SU-DHL-6 (cell line): ENCODE measurements at regions not wholly inside any gene's neighbourhood (a gene's known extent, or its start where the extent isn't known, plus 50 kb on each side); places are given as distances from the start of the nearest gene placed in this dataset.
"Not testable (repeated sequence)": the region's sequence is repeated elsewhere in the genome, so short reads cannot be mapped to it uniquely, and the experiment has no call there.

Source experiments
- H2AFZ ChIP-seq: fragments of 200-600 bp; sonication (generic); 2 replicates; pipeline ENCODE4 v1.6.1; 2014; ENCODE audit warnings: low read depth, mild to moderate bottlenecking, moderate library complexity, mixed read lengths, antibody characterized with exemption, low read length; ENCODE audit not compliant: severe bottlenecking
- H3F3A ChIP-seq: fragments of 200-600 bp; shearing (Covaris generic); 2 replicates; pipeline ENCODE4 v1.6.0; 2016; ENCODE audit warnings: antibody characterized with exemption, mild to moderate bottlenecking; ENCODE audit not compliant: insufficient read depth
- H3K27ac ChIP-seq: fragments of 200-600 bp; sonication (generic); 2 replicates; pipeline ENCODE4 v1.5.1; 2016; ENCODE audit warnings: low read depth, mild to moderate bottlenecking, low read length, moderate library complexity, mixed read lengths
- H3K27me3 ChIP-seq: fragments of 200-600 bp; sonication (generic), shearing (Covaris generic); 2 replicates; pipeline ENCODE4 v1.6.0; 2014; ENCODE audit warnings: mild to moderate bottlenecking, low read length
- H3K36me3 ChIP-seq: fragments of 200-600 bp; sonication (generic); 2 replicates; pipeline ENCODE4 v1.6.1; 2014; ENCODE audit warnings: mild to moderate bottlenecking, low read length, mixed read lengths
- H3K4me2 ChIP-seq: fragments of 300-600, 200-600 bp; shearing (Covaris generic), sonication (generic); 2 replicates; pipeline ENCODE4 v1.6.0; 2014; ENCODE audit warnings: low read length, low read depth, mild to moderate bottlenecking; ENCODE audit not compliant: poor library complexity, severe bottlenecking
- H3K4me3 ChIP-seq: fragments of 200-600 bp; sonication (generic); 2 replicates; pipeline ENCODE4 v1.5.1; 2014; ENCODE audit warnings: antibody characterized with exemption, low read length, mild to moderate bottlenecking, mixed read lengths; ENCODE audit not compliant: insufficient read depth, poor library complexity, severe bottlenecking
- H3K79me2 ChIP-seq: fragments of 200-600 bp; sonication (generic); 2 replicates; pipeline ENCODE4 v1.6.1; 2014; ENCODE audit warnings: mild to moderate bottlenecking, low read length, moderate library complexity; ENCODE audit not compliant: insufficient read depth
- H3K9ac ChIP-seq: fragments of 200-600 bp; sonication (generic); 2 replicates; pipeline ENCODE4 v1.7.0; 2014; ENCODE audit warnings: mild to moderate bottlenecking, low read length
- H3K9me2 ChIP-seq: fragments of 200-600 bp; sonication (generic); replicated peaks from 2 replicates; pipeline ENCODE4 v1.6.1; 2014; ENCODE audit warnings: low read length; ENCODE audit not compliant: insufficient read depth
- H3K9me3 ChIP-seq: fragments of 200-600 bp; sonication (generic); 2 replicates; pipeline ENCODE4 v1.6.1; 2014; ENCODE audit warnings: low read length, mixed read lengths; ENCODE audit not compliant: insufficient read depth
- H4K20me1 ChIP-seq: fragments of 200-600 bp; sonication (generic); 2 replicates; pipeline ENCODE4 v1.6.1; 2014; ENCODE audit warnings: low read depth, mild to moderate bottlenecking, antibody characterized with exemption, low read length, moderate library complexity, mixed read lengths
- EZH2phosphoT487 ChIP-seq: fragments of 200-600 bp; sonication (generic), shearing (Covaris generic); conservative IDR thresholded peaks from 2 replicates; pipeline ENCODE4 v1.6.1; 2018; ENCODE audit warnings: mild to moderate bottlenecking, antibody characterized with exemption, low read length, moderate library complexity, mixed read lengths
- TF ChIP-seq, protein P1 (sequence below): fragments of 200-600 bp; sonication (generic); IDR thresholded peaks from one replicate; pipeline ENCODE4 v1.5.1; 2017; ENCODE audit warnings: antibody characterized with exemption, mild to moderate bottlenecking, low read length, moderate library complexity; ENCODE audit not compliant: insufficient read depth, poor library complexity, severe bottlenecking

DNA sequence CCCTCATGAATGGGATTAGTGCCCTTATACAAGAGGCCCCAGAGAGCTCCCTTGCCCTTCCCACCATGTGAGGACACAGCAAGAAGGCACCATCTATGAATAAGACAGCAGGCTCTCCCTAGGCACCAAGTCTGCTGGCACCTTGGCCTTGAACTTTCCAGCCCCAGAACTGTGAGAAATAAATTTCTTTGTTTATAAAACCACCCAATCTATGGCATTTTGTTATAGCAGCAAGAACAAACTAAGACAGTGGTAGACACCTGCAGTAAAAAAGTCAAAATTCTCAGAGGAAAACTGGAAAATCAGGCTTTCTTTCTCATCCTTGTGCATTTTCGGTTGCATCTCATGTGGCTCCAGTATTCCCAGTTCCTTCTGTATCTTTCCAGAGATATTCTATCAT lies 90.3 kb downstream of the LSM3 start:
- H3K27ac ChIP-seq = no peak overlapping the region
- H3F3A ChIP-seq = no peaks in the 10 kb centered on the region
- no peaks in the 10 kb centered on the region for H3K79me2 ChIP-seq
- no peak overlapping the region for H3K4me2 ChIP-seq
- no peaks in the 10 kb centered on the region for H3K27me3 ChIP-seq
- no peaks in the 10 kb centered on the region for H3K36me3 ChIP-seq
- no peaks in the 10 kb centered on the region for H4K20me1 ChIP-seq
- no peak for TF ChIP-seq EZH2phosphoT487
- TF ChIP-seq, protein P1, sequence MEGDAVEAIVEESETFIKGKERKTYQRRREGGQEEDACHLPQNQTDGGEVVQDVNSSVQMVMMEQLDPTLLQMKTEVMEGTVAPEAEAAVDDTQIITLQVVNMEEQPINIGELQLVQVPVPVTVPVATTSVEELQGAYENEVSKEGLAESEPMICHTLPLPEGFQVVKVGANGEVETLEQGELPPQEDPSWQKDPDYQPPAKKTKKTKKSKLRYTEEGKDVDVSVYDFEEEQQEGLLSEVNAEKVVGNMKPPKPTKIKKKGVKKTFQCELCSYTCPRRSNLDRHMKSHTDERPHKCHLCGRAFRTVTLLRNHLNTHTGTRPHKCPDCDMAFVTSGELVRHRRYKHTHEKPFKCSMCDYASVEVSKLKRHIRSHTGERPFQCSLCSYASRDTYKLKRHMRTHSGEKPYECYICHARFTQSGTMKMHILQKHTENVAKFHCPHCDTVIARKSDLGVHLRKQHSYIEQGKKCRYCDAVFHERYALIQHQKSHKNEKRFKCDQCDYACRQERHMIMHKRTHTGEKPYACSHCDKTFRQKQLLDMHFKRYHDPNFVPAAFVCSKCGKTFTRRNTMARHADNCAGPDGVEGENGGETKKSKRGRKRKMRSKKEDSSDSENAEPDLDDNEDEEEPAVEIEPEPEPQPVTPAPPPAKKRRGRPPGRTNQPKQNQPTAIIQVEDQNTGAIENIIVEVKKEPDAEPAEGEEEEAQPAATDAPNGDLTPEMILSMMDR = no peak
- H3K9me2 ChIP-seq = no peaks in the 10 kb centered on the region
- no peak overlapping the region for H3K4me3 ChIP-seq
- no peak overlapping the region for H2AFZ ChIP-seq
- H3K9ac ChIP-seq = no peak overlapping the region
- H3K9me3 ChIP-seq = no peaks in the 10 kb centered on the region

DNA sequence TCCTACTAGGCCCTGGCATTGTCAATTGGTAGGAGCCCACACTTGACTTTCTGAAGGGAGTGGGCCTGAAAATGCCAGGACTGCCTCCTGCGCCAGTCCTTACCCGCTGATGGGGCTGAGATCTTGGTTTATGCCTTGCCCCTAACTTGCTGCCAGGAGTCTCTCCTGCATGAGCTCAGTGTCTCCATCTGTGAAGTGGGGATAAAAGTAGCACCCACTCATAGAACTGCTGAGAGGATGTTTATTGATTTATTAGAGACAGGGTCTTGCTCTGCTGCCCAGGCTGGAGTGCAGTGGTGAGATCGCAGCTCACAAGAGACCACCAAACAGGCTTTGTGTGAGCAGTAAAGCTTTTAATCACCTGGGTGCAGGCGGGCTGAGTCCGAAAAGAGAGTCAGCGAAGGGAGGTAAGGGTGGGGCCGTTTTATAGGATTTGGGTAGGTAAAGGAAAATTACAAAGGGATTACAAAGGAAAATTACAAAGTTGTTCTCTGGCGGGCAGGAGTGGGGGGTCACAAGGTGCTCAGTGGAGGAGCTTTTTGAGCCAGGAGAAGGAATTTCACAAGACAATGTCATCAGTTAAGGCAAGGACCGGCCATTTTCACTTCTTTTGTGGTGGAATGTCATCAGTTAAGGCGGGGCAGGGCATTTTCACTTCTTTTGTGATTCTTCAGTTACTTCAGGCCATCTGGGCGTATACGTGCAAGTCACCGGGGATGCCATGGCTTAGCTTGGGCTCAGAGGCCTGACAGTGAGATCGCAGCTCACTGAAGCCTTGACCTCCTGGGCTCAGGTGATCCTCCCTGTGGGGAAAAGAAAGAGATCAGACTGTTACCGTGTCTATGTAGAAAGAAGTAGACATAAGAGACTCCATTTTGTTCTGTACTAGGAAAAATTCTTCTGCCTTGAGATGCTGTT lies 93.7 kb downstream of the LSM3 start:
- not testable (repeated sequence) for H3K4me3 ChIP-seq, H3F3A ChIP-seq, H3K79me2 ChIP-seq, H3K4me2 ChIP-seq, H3K9me2 ChIP-seq, H3K9me3 ChIP-seq, H3K36me3 ChIP-seq, H3K27ac ChIP-seq, H3K9ac ChIP-seq, H2AFZ ChIP-seq, H3K27me3 ChIP-seq, H4K20me1 ChIP-seq

DNA sequence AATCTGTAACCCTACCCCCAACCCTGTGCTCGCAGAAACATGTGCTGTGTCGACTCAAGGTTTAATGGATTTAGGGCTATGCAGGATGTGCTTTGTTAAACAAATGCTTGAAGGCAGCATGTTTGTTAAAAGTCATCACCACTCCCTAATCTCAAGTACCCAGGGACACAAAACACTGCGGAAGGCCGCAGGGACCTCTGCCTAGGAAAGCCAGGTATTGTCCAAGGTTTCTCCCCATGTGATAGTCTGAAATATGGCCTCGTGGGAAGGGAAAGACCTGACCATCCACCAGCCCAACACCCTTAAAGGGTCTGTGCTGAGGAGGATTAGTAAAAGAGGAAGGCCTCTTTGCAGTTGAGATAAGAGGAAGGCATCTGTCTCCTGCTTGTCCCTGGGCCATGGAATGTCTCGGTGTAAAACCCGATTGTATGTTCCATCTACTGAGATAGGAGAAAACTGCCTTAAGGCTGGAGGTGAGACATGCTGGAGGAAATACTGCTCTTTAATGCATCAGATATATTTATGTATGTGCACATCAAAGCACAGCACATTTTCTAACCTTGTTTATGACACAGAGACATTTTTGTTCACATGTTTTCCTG lies 94.4 kb downstream of the LSM3 start:
- H2AFZ ChIP-seq, H4K20me1 ChIP-seq, H3K4me2 ChIP-seq, H3K36me3 ChIP-seq, H3K79me2 ChIP-seq, H3K27me3 ChIP-seq, H3K9me2 ChIP-seq, H3K4me3 ChIP-seq, H3F3A ChIP-seq, H3K9me3 ChIP-seq, H3K9ac ChIP-seq, H3K27ac ChIP-seq: not testable (repeated sequence)

DNA sequence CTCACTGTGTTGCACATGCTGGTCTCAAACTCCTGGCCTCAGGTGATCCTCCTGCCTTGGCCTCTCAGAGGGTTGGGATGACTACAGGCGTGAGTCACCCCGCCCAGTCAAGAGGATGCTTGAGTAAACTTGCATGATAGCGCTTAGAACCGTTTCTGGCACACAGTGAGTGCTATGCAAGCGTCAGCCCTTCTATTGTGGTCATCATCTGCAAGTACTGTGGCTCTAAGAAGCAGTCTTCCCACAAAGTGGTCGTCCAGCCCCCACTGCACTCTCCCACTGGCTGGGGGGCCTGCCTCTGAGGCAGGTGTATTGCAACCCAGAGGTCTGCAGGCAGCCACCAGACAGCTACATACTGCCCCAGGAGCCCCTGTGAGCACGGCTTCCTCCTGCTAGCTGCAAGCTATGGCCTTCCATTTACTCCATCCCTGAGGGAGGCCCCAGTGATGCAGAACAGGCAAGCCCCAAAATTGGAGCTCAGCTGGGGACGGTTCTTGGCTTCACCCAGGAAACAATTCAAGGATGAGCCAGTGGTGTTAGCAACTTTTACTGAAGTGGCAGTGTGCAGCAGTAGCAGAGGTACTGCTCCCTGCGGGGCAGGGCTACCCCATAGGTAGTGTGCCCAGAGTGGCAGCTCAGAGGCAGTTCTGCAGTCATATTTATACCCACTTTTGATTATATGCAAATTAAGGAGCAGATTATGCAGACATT lies 95.4 kb downstream of the LSM3 start:
- TF ChIP-seq EZH2phosphoT487 = no peak
- TF ChIP-seq, protein P1 = no peak
- no peak overlapping the region for H3K9ac ChIP-seq
- H3K36me3 ChIP-seq = no peaks in the 10 kb centered on the region
- H3K9me3 ChIP-seq = no peaks in the 10 kb centered on the region
- no peak overlapping the region for H3K4me2 ChIP-seq
- H3K27me3 ChIP-seq = no peaks in the 10 kb centered on the region
- H3K27ac ChIP-seq = no peak overlapping the region
- no peak overlapping the region for H2AFZ ChIP-seq
- no peaks in the 10 kb centered on the region for H3K9me2 ChIP-seq
- no peaks in the 10 kb centered on the region for H4K20me1 ChIP-seq
- no peaks in the 10 kb centered on the region for H3F3A ChIP-seq
- H3K4me3 ChIP-seq = no peak overlapping the region
- H3K79me2 ChIP-seq = no peaks in the 10 kb centered on the region
